Sigmoid colon (tissue), 4 donors: ENCODE measurements at regions not wholly inside any gene's neighbourhood (a gene's known extent, or its start where the extent isn't known, plus 50 kb on each side); places are given as distances from the start of the nearest gene placed in this dataset.
A peak's percentile ranks its signal among the peaks of the same experiment; 100 is the strongest.
"Not testable (repeated sequence)": the region's sequence is repeated elsewhere in the genome, so short reads cannot be mapped to it uniquely, and the experiment has no call there.

ENCODE experiments used
- POLR2A ChIP-seq, 2 donors: fragments of 450-650 bp; IDR thresholded peaks; one replicate each; pipeline ENCODE4 v1.6.1; 2016; ENCODE audit warnings: antibody characterized with exemption in 2 of 2, mild to moderate bottlenecking in 2 of 2, moderate library complexity in 2 of 2
- POLR2AphosphoS5 ChIP-seq, 4 donors: sonication (generic); formaldehyde crosslinking; IDR thresholded peaks; one replicate each; pipeline ENCODE4 v1.6.1; 2017; ENCODE audit warnings: antibody characterized with exemption in 4 of 4
- TF ChIP-seq, protein P1 (sequence below), 4 experiments: fragments of 450-650 bp in 3 of 4; fragments of 200-600 bp in 1 of 4; IDR thresholded peaks; one replicate each; pipeline ENCODE4 v1.5.1; 2016 to 2019; ENCODE audit warnings: antibody characterized with exemption in 4 of 4, mild to moderate bottlenecking in 3 of 4, moderate library complexity in 2 of 4

DNA sequence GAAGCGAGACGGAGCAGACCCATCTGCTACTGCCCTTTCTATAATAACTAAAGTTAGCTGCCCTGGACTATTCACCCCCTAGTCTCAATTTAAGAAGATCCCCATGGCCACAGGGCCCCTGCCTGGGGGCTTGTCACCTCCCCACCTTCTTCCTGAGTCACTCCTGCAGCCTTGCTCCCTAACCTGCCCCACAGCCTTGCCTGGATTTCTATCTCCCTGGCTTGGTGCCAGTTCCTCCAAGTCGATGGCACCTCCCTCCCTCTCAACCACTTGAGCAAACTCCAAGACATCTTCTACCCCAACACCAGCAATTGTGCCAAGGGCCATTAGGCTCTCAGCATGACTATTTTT, 267.2 kb downstream of the OR4F29 start:
- TF ChIP-seq, protein P1, sequence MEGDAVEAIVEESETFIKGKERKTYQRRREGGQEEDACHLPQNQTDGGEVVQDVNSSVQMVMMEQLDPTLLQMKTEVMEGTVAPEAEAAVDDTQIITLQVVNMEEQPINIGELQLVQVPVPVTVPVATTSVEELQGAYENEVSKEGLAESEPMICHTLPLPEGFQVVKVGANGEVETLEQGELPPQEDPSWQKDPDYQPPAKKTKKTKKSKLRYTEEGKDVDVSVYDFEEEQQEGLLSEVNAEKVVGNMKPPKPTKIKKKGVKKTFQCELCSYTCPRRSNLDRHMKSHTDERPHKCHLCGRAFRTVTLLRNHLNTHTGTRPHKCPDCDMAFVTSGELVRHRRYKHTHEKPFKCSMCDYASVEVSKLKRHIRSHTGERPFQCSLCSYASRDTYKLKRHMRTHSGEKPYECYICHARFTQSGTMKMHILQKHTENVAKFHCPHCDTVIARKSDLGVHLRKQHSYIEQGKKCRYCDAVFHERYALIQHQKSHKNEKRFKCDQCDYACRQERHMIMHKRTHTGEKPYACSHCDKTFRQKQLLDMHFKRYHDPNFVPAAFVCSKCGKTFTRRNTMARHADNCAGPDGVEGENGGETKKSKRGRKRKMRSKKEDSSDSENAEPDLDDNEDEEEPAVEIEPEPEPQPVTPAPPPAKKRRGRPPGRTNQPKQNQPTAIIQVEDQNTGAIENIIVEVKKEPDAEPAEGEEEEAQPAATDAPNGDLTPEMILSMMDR (IDR thresholded peaks at IDR 0.05): not testable (repeated sequence)
- TF ChIP-seq POLR2A (IDR thresholded peaks at IDR 0.05): not testable (repeated sequence)
- TF ChIP-seq POLR2AphosphoS5 (IDR thresholded peaks at IDR 0.05): peak in 1 of 4 donors; percentile 43
